ENCODE measurements at regions not wholly inside any gene's neighbourhood (a gene's known extent, or its start where the extent isn't known, plus 50 kb on each side); places are given as distances from the start of the nearest gene placed in this dataset.

- no peak for ATAC-seq (replicated peaks)
- Mint-ChIP-seq H3K4me1 (no peaks in the 10 kb centered on the region), H3K27ac (no peak overlapping the region), H3K4me3 (no peak overlapping the region), H3K9me3 (peaks cover 4% of the 10 kb centered on the region), H3K27me3 (peaks cover 43% of the 10 kb centered on the region), H3K36me3 (ENCODE audit: low read depth) (no peaks in the 10 kb centered on the region)
Measured at GRCh38 chr12:107978201-107978600, 150.9 kb upstream of the WSCD2 start.

GRCh38 chr12:107978641-107979040 lies 150.4 kb upstream of the WSCD2 start:
- Mint-ChIP-seq H3K4me1 (no peaks in the 10 kb centered on the region), H3K9me3 (peaks cover 4% of the 10 kb centered on the region), H3K4me3 (no peak overlapping the region), H3K36me3 (ENCODE audit: low read depth) (no peaks in the 10 kb centered on the region), H3K27me3 (peaks cover 45% of the 10 kb centered on the region), H3K27ac (no peak overlapping the region)
- no peak for ATAC-seq (replicated peaks)

GRCh38 chr12:107983756-107984472 lies 145.2 kb upstream of the WSCD2 start:
- peak; percentile 35 for ATAC-seq (replicated peaks)
- H3K27ac Mint-ChIP-seq: no peak overlapping the region

GRCh38 chr12:107984973-107985372 lies 144.1 kb upstream of the WSCD2 start:
- H3K27me3 Mint-ChIP-seq: peaks cover 36% of the 10 kb centered on the region
- H3K4me1 Mint-ChIP-seq: no peaks in the 10 kb centered on the region
- no peak overlapping the region for H3K4me3 Mint-ChIP-seq
- ATAC-seq (replicated peaks): no peak
- no peak overlapping the region for H3K27ac Mint-ChIP-seq
- no peaks in the 10 kb centered on the region for H3K36me3 Mint-ChIP-seq (ENCODE audit: low read depth)
- H3K9me3 Mint-ChIP-seq: no peaks in the 10 kb centered on the region

More at GRCh38 chr12:107983756-107984472, 145.2 kb upstream of the WSCD2 start:
- Mint-ChIP-seq H3K9me3 (no peaks in the 10 kb centered on the region), H3K4me3 (no peak overlapping the region), H3K4me1 (no peaks in the 10 kb centered on the region), H3K27me3 (peaks cover 38% of the 10 kb centered on the region), H3K36me3 (ENCODE audit: low read depth) (no peaks in the 10 kb centered on the region)

GRCh38 chr12:107986183-107986582 lies 142.9 kb upstream of the WSCD2 start:
- Mint-ChIP-seq H3K27ac (no peak overlapping the region), H3K36me3 (ENCODE audit: low read depth) (no peaks in the 10 kb centered on the region), H3K27me3 (peaks cover 32% of the 10 kb centered on the region), H3K4me1 (no peaks in the 10 kb centered on the region), H3K4me3 (no peak overlapping the region), H3K9me3 (no peaks in the 10 kb centered on the region)
- ATAC-seq (replicated peaks): no peak

GRCh38 chr12:107990325-107990724 lies 138.8 kb upstream of the WSCD2 start:
- no peaks in the 10 kb centered on the region for H3K9me3 Mint-ChIP-seq
- H3K27ac Mint-ChIP-seq: no peak overlapping the region
- ATAC-seq (replicated peaks): peak; percentile 54
- H3K27me3 Mint-ChIP-seq: peaks cover 11% of the 10 kb centered on the region
- H3K4me1 Mint-ChIP-seq: no peaks in the 10 kb centered on the region
- no peaks in the 10 kb centered on the region for H3K36me3 Mint-ChIP-seq (ENCODE audit: low read depth)
- H3K4me3 Mint-ChIP-seq: no peak overlapping the region

- Mint-ChIP-seq H3K27me3 (peaks cover 12% of the 10 kb centered on the region), H3K4me3 (no peak overlapping the region), H3K4me1 (no peaks in the 10 kb centered on the region), H3K27ac (no peak overlapping the region), H3K9me3 (no peaks in the 10 kb centered on the region), H3K36me3 (ENCODE audit: low read depth) (no peaks in the 10 kb centered on the region)
- no peak for ATAC-seq (replicated peaks)
Measured at GRCh38 chr12:107992029-107992428, 137.1 kb upstream of the WSCD2 start.

- Mint-ChIP-seq H3K27ac (no peak overlapping the region), H3K9me3 (no peaks in the 10 kb centered on the region), H3K36me3 (ENCODE audit: low read depth) (no peaks in the 10 kb centered on the region), H3K27me3 (peaks cover 14% of the 10 kb centered on the region), H3K4me1 (no peaks in the 10 kb centered on the region), H3K4me3 (no peak overlapping the region)
- peak; percentile 40 for ATAC-seq (replicated peaks)
Measured at GRCh38 chr12:107992870-107993451, 136.1 kb upstream of the WSCD2 start.

GRCh38 chr12:107998863-107999262 lies 130.2 kb upstream of the WSCD2 start:
- Mint-ChIP-seq H3K36me3 (ENCODE audit: low read depth) (no peaks in the 10 kb centered on the region), H3K27me3 (peaks cover 10% of the 10 kb centered on the region), H3K27ac (no peak overlapping the region), H3K4me1 (no peaks in the 10 kb centered on the region), H3K9me3 (no peaks in the 10 kb centered on the region), H3K4me3 (no peak overlapping the region)
- ATAC-seq (replicated peaks): no peak

GRCh38 chr12:108000111-108000510 lies 129.0 kb upstream of the WSCD2 start:
- Mint-ChIP-seq H3K36me3 (ENCODE audit: low read depth) (no peaks in the 10 kb centered on the region), H3K9me3 (no peaks in the 10 kb centered on the region), H3K4me3 (no peak overlapping the region), H3K27me3 (peaks cover 10% of the 10 kb centered on the region), H3K27ac (no peak overlapping the region), H3K4me1 (no peaks in the 10 kb centered on the region)
- no peak for ATAC-seq (replicated peaks)

GRCh38 chr12:108004319-108004718 lies 124.8 kb upstream of the WSCD2 start:
- Mint-ChIP-seq H3K4me1 (no peaks in the 10 kb centered on the region), H3K4me3 (no peak overlapping the region), H3K27me3 (peaks cover 14% of the 10 kb centered on the region), H3K9me3 (no peaks in the 10 kb centered on the region), H3K36me3 (ENCODE audit: low read depth) (no peaks in the 10 kb centered on the region), H3K27ac (no peak overlapping the region)
- ATAC-seq (replicated peaks): no peak

- Mint-ChIP-seq H3K27me3 (peaks cover 11% of the 10 kb centered on the region), H3K27ac (no peak overlapping the region), H3K4me3 (no peak overlapping the region), H3K36me3 (ENCODE audit: low read depth) (no peaks in the 10 kb centered on the region), H3K9me3 (no peaks in the 10 kb centered on the region), H3K4me1 (no peaks in the 10 kb centered on the region)
- no peak for ATAC-seq (replicated peaks)
Measured at GRCh38 chr12:108008163-108008905, 120.8 kb upstream of the WSCD2 start.

- Mint-ChIP-seq H3K4me3 (no peak overlapping the region), H3K27me3 (peaks cover 19% of the 10 kb centered on the region), H3K27ac (no peak overlapping the region), H3K4me1 (no peaks in the 10 kb centered on the region), H3K36me3 (ENCODE audit: low read depth) (no peaks in the 10 kb centered on the region), H3K9me3 (no peaks in the 10 kb centered on the region)
- ATAC-seq (replicated peaks): no peak
Measured at GRCh38 chr12:108009442-108010070, 119.5 kb upstream of the WSCD2 start.

GRCh38 chr12:108016022-108016564 lies 113.0 kb upstream of the WSCD2 start:
- no peaks in the 10 kb centered on the region for H3K4me1 Mint-ChIP-seq
- no peak overlapping the region for H3K27ac Mint-ChIP-seq
- H3K36me3 Mint-ChIP-seq (ENCODE audit: low read depth): no peaks in the 10 kb centered on the region
- no peaks in the 10 kb centered on the region for H3K9me3 Mint-ChIP-seq
- peaks cover 17% of the 10 kb centered on the region for H3K27me3 Mint-ChIP-seq
- no peak for ATAC-seq (replicated peaks)
- no peak overlapping the region for H3K4me3 Mint-ChIP-seq
